GM19395 (cell line): ENCODE measurements at regions not wholly inside any gene's neighbourhood (a gene's known extent, or its start where the extent isn't known, plus 50 kb on each side); places are given as distances from the start of the nearest gene placed in this dataset.

Experiments used
- ATAC-seq: cut with Tn5 transposase; IDR thresholded peaks from one replicate; pipeline ENCODE4 v1.9.1; 2021; ENCODE audit warnings: mild to moderate bottlenecking, moderate library complexity; ENCODE audit not compliant: unreplicated experiment

GRCh38 chr2:150141226-150142001, 346.1 kb downstream of the RND3 start:
- ATAC-seq, result no peak

GRCh38 chr2:150140777-150141176, 346.7 kb downstream of the RND3 start:
- ATAC-seq, result no peak

GRCh38 chr2:150138587-150138986, 348.9 kb downstream of the RND3 start:
- ATAC-seq, result no peak

GRCh38 chr2:150137338-150138069, 350.0 kb downstream of the RND3 start:
- ATAC-seq, result no peak

DNA sequence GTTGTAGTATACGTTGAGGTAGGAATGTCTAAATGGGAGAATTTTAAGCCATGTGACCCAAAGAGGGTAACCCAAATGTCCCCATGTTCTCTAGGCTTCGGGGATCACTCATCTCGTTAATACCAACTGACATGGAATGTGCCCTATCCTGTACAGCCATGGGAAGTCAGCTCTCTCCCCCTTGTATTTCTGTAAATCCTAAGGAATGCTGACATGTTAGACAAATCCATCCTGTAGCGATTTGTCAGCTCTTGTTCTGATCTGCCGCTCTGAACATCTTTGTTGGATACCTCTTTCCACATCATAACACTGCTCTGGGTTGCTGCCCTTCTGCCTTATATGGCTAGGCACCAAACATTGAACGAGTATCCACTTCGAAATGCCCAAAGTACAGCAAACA, 350.6 kb downstream of the RND3 start:
- ATAC-seq, result no peak

DNA sequence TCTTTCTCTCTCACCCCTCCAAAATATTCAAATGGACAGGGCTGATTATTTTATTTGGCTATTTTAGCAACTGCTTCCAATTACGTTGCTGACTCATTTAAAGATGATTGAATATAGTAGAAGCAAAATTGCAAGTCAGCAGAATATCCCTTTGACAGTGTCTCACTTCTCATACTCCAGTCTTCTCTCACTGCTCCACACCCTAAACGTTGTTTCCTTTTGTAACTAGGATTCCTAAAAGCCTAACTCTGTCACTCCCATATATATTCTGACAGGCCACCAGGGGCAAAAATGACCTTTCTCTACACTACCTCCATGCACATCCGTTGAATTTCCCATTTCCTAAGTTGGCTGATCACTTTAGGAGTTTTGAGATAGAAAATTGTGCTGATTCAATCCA, 351.1 kb downstream of the RND3 start:
- no peak for ATAC-seq

DNA sequence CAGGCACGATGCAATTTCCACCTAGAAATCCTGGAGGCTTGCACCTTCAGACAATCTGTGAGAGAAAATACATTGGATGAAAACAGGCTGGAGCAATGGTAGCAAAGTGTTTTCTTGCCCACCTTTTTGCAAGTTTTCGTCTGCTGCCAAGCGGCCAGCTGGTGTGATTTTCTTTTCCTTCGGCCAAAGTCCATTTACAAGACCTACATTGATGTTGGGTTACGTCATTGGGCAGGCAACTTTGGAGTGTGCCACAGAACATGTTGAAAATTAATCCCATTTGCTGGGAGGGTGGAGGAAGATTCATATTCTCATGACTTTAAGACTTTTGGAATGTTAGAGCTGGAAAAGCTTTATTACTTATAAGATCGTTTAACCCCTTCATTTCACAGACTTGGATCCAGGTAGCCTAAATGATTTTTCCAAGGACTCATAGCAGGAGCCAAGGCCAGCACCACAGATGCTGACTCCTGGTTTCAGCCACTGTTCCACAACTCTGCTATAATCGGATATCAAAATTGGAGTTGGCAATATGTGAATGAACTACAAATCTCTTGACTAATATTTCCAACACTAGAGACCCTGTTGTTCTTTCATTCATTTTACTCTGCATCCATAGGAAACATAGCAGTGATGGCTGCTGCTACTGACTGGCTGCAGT, 352.1 kb downstream of the RND3 start:
- ATAC-seq, result no peak

- no peak for ATAC-seq
Observed at GRCh38 chr2:150134223-150134857, 353.1 kb downstream of the RND3 start.

GRCh38 chr2:150133623-150134022, 353.8 kb downstream of the RND3 start:
- ATAC-seq, result peak; percentile 93

DNA sequence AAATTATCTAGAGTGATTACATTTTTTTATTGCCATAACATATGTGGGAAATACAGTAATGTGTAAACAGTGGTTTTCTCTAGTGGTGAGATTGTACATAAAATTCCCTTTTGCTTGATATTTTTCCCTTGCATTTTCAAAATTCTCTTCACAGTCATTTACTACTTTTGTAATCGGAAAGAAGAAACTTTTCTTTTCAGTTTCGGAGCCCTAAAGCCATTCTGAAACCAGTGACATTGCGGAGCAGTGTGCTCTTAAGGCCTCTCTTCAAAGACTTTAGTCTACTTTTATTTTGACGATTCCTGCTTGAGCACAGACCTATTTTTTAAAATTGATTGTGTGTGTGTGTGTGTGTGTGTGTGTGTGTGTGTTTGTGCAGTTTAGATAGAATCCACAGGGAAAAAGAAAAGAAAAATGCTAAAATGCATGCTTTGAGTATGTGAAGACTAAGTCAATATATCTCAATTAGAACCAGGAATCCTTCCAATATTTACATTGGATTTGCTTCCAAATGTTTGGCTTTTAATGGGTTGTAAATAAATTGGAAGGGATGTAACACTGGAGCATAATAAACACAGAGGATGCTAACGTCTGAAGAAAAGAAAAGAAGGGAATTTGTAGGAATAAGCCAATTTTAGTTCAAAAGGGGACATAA, 357.4 kb downstream of the RND3 start:
- ATAC-seq, result no peak

- ATAC-seq, result no peak
Observed at GRCh38 chr2:150127995-150128394, 359.5 kb downstream of the RND3 start.

- no peak for ATAC-seq
Observed at GRCh38 chr2:150127346-150127990, 360.0 kb downstream of the RND3 start.

DNA sequence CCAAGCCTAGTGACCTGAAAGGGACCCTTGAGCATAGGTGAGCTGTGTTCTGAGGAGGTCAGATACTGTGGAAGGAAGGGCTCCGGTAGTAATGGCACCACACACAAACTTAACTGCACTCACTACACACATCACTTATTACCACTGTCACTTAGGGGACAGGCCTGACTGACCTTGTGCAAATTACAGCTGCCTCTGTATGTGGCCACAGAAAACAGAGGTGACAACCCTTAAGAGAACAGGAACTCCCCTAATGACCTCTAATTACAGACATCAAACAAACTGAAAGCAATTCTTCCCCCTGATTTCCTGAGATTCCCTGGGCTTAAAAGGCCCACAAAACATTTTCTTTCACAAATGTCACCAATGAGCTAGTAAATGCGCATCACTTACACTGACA, 360.6 kb downstream of the RND3 start:
- no peak for ATAC-seq

DNA sequence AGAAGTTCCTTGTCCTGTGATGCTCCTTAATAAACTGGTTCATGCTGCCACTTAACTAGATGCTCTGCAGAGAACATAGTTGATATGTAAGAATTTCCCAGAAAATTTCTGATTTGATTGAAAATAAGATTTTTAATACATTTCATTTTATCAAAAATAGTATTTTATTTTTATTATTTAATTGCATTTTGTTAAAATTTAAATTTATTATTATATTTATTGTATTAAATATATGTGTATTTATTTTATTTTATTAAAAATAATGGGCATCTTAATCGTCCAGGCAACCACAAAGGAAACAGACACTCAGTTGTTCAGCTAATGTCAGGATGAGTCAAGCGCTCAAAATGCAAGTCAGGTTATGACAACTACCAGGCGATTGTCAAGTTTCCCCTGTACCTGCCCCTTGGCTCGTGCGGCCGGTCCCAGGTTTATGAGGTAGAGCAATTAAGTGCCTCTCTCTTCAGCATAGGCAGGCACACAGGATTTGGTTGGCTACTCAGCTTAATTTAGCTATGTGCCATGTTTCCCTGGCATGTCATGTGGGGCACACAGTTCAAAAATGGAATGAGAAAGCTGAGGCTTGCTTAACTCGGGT, 361.2 kb downstream of the RND3 start:
- no peak for ATAC-seq

DNA sequence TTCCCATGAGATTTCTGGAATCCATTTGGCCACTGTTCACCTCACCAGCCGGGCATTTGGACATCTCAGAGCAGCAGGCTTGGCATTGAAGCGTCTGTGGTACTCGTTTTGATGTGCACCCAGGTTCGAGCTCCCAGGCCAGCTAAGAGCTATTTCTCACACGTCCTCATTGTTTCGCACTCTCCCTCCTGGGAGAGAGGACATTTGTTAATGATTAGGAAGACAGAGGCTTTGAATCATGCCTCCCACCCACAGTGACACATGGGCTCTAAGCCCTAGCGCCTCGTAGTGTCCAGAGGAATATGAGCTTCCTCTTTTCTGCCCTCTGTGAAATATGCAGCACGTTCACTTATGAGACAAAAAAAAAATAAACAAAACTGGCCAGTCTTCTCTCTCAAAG, 361.8 kb downstream of the RND3 start:
- no peak for ATAC-seq

GRCh38 chr2:150125188-150125587, 362.3 kb downstream of the RND3 start:
- ATAC-seq, result no peak

DNA sequence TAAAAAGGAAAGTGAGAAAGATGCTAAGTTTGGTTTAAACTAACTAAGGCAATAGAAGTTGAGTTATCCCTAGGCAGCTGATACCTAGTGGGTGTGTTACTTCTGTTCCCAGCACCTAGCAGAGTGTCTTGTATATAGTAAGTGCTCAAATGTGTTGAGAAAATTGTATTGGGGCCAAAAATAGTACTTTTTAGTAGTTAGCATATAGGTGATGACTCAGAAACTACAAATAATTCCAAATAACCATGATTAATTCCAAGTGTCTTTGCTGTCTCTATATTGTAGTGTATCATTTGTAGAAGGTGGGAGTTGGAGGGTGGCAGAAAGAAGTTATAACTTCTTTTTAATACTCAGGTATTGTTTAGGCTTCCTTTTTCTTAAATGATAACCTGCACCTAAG, 362.7 kb downstream of the RND3 start:
- no peak for ATAC-seq

DNA sequence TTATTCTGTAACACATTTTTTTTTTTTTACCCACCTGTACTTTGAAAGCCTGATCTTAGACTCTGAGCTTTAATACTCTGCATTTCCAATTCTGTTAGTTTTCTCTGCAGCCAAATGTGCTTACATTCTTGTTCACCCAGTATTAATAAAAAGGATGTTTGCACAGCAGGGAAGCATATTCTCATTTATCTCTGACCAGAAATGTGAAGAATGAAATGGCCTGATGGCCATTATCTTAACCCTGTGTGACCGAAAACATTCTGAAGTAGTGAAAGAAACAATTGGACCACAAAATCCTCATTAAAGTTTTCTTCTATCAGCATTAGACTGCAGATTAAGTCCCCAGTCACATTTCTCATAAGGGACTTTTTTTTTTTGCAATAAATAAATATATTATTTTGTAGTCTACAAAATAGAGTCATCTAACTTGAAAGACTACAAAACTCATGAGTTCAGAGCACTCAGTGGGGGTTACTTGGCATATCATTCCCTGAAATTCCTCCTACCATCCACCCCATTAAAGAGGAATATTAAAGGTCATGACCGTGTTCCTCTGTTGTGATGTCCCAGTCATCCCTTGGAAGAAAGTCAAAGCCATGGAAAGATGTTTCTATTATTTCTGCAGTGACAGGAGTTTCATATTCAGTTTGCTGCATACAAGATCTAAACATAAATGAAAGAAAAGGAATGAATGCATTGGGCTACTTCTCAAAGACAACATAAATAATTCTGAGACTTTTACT, 364.4 kb downstream of the RND3 start:
- no peak for ATAC-seq

DNA sequence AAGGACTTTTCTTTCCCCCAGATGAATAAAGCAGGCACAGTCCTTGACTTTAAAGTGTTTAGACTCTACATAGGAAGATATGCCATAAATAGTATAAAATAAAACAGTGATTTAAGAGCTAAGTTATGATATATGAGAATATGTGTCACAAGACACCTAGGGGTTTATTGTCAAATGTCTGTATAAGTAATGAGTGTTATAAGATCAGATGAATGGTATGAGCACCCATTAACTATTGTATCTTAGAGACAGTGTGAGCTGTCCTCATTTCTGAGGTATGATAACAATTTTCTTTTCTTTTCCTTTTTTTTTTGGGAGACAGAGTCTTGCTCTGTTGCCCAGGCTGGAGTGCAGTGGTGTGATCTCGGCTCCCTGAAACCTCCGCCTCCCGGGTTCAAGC, 365.3 kb downstream of the RND3 start:
- ATAC-seq, result no peak
